ENCODE measurements at regions not wholly inside any gene's neighbourhood (a gene's known extent, or its start where the extent isn't known, plus 50 kb on each side); places are given as distances from the start of the nearest gene placed in this dataset.

GRCh38 chr2:239473211-239473805 is 72.5 kb upstream of the HDAC4 start:
- DNase-seq: no peak

- no peak for DNase-seq
Measured at GRCh38 chr2:239472235-239472775, 71.5 kb upstream of the HDAC4 start.

- no peak for DNase-seq
Measured at GRCh38 chr2:239471011-239471792, 70.4 kb upstream of the HDAC4 start.

- DNase-seq: no peak
Measured at GRCh38 chr2:239470151-239470900, 69.5 kb upstream of the HDAC4 start.

- DNase-seq: no peak
Measured at GRCh38 chr2:239469106-239469960, 68.5 kb upstream of the HDAC4 start.

- DNase-seq: no peak
Measured at GRCh38 chr2:239468491-239469105, 67.8 kb upstream of the HDAC4 start.

- DNase-seq: no peak
Measured at GRCh38 chr2:239467956-239468490, 67.2 kb upstream of the HDAC4 start.

- no peak for DNase-seq
Measured at GRCh38 chr2:239467281-239467955, 66.6 kb upstream of the HDAC4 start.

GRCh38 chr2:239466755-239467271 is 66.0 kb upstream of the HDAC4 start:
- no peak for DNase-seq

GRCh38 chr2:239466061-239466754 is 65.4 kb upstream of the HDAC4 start:
- no peak for DNase-seq

- no peak for DNase-seq
Measured at GRCh38 chr2:239465017-239466001, 64.5 kb upstream of the HDAC4 start.

- DNase-seq: no peak
Measured at GRCh38 chr2:239464166-239465016, 63.6 kb upstream of the HDAC4 start.

- DNase-seq: no peak
Measured at GRCh38 chr2:239463541-239464165, 62.8 kb upstream of the HDAC4 start.

GRCh38 chr2:239462671-239463506 is 62.1 kb upstream of the HDAC4 start:
- no peak for DNase-seq

GRCh38 chr2:239462191-239462515 is 61.3 kb upstream of the HDAC4 start:
- no peak for DNase-seq

- DNase-seq: no peak
Measured at GRCh38 chr2:239461291-239462190, 60.7 kb upstream of the HDAC4 start.

Measured in activated naive CD4-positive, alpha-beta T cell (primary cell).